ENCODE measurements at regions not wholly inside any gene's neighbourhood (a gene's known extent, or its start where the extent isn't known, plus 50 kb on each side); places are given as distances from the start of the nearest gene placed in this dataset.

GRCh38 chr13:22232186-22232585 lies 561.3 kb downstream of the FGF9 start:
- no peak for TF ChIP-seq CTCF (IDR thresholded peaks at IDR 0.05)
- TF ChIP-seq POLR2A (IDR thresholded peaks at IDR 0.05): no peak
